GM23338 (cell line): ENCODE measurements at regions not wholly inside any gene's neighbourhood (a gene's known extent, or its start where the extent isn't known, plus 50 kb on each side); places are given as distances from the start of the nearest gene placed in this dataset.

Experiments used
- ATAC-seq: fragments of 200-7000 bp; cut with Tn5 transposase; 3 replicates; pipeline ENCODE4 v1.9.1; 2020
- DNase-seq: peaks from one replicate; pipeline ENCODE4 v3.0.0-alpha.2; 2015; ENCODE audit warnings: low spot score
- H2AFZ ChIP-seq: fragments of 200-600 bp; sonication (generic); 2 replicates; pipeline ENCODE4 v1.8.0; 2016; ENCODE audit warnings: antibody characterized with exemption, mild to moderate bottlenecking, moderate library complexity
- H3F3A ChIP-seq: fragments of 200-600 bp; sonication (generic); replicated peaks from 2 replicates; pipeline ENCODE4 v1.8.0; 2017; ENCODE audit warnings: antibody characterized with exemption, mixed run types, low read depth
- H3K27ac ChIP-seq: fragments of 200-600 bp; sonication (generic); 2 replicates; pipeline ENCODE4 v1.6.1; 2016; ENCODE audit warnings: low read depth
- H3K27me3 ChIP-seq: fragments of 200-600 bp; sonication (generic); 2 replicates; pipeline ENCODE4 v1.8.0; 2016; ENCODE audit warnings: mild to moderate bottlenecking, mixed run types, moderate library complexity; ENCODE audit not compliant: insufficient read depth
- H3K36me3 ChIP-seq: fragments of 200-600 bp; sonication (generic); 2 replicates; pipeline ENCODE4 v1.8.0; 2016; ENCODE audit warnings: mild to moderate bottlenecking; ENCODE audit not compliant: insufficient read depth
- H3K4me1 ChIP-seq: fragments of 200-600 bp; sonication (generic); 2 replicates; pipeline ENCODE4 v1.8.0; 2016; ENCODE audit warnings: mild to moderate bottlenecking, moderate library complexity; ENCODE audit not compliant: insufficient read depth
- H3K4me2 ChIP-seq: fragments of 200-600 bp; sonication (generic); 2 replicates; pipeline ENCODE4 v1.7.1; 2017; ENCODE audit warnings: mixed run types
- H3K4me3 ChIP-seq: fragments of 200-600 bp; sonication (generic); 2 replicates; pipeline ENCODE4 v1.6.1; 2016; ENCODE audit warnings: mixed run types
- H3K79me2 ChIP-seq: fragments of 200-600 bp; sonication (generic); replicated peaks from 2 replicates; pipeline ENCODE4 v1.8.0; 2017; ENCODE audit warnings: mild to moderate bottlenecking; ENCODE audit not compliant: insufficient read depth
- H3K9me2 ChIP-seq: fragments of 200-600 bp; sonication (generic); 2 replicates; pipeline ENCODE4 v1.8.0; 2017; ENCODE audit not compliant: insufficient read depth
- H4K20me1 ChIP-seq: fragments of 200-600 bp; sonication (generic); replicated peaks from 2 replicates; pipeline ENCODE4 v1.8.0; 2017; ENCODE audit warnings: mild to moderate bottlenecking; ENCODE audit not compliant: insufficient read depth
- H3K27ac Mint-ChIP-seq: 2 replicates; pipeline ENCODE4 v1.8.0; 2020; ENCODE audit warnings: inconsistent platforms, mild to moderate bottlenecking, moderate library complexity, mixed read lengths
- H3K27me3 Mint-ChIP-seq: 3 replicates; pipeline ENCODE4 v1.8.0; 2022; ENCODE audit warnings: low read depth, mild to moderate bottlenecking, moderate library complexity, mixed read lengths, inconsistent platforms; ENCODE audit not compliant: insufficient read depth, poor library complexity
- H3K36me3 Mint-ChIP-seq: 3 replicates; pipeline ENCODE4 v1.8.0; 2021; ENCODE audit warnings: low read depth, mild to moderate bottlenecking, inconsistent platforms, moderate library complexity, mixed read lengths
- H3K4me1 Mint-ChIP-seq: 3 replicates; pipeline ENCODE4 v1.8.0; 2020; ENCODE audit warnings: mild to moderate bottlenecking, inconsistent platforms, mixed read lengths
- H3K4me3 Mint-ChIP-seq: 3 replicates; pipeline ENCODE4 v1.8.0; 2021; ENCODE audit warnings: moderate library complexity, mild to moderate bottlenecking, inconsistent platforms, mixed read lengths
- H3K9me3 Mint-ChIP-seq: 3 replicates; pipeline ENCODE4 v1.8.0; 2020; ENCODE audit warnings: moderate library complexity, mild to moderate bottlenecking, inconsistent platforms, mixed read lengths
- CREB1 ChIP-seq: fragments of 250-450 bp; sonication (Bioruptor Pico); IDR thresholded peaks from 2 replicates; pipeline ENCODE4 v1.5.0; 2020; ENCODE audit warnings: low read depth, mild to moderate bottlenecking, moderate library complexity
- CTCF ChIP-seq, 2 experiments: fragments of 200-600 bp in 1 of 2; sonication (generic) in 1 of 2; conservative IDR thresholded peaks; 2 replicates each; pipeline versions ENCODE4 v1.5.1 to v1.6.1; 2016 to 2017; ENCODE audit warnings: antibody characterized with exemption in 2 of 2, low read depth in 2 of 2, mild to moderate bottlenecking in 2 of 2, moderate library complexity in 1 of 2
- EZH2 ChIP-seq: fragments of 200-600 bp; sonication (generic); IDR thresholded peaks from one replicate; pipeline ENCODE4 v1.8.0; 2017; ENCODE audit warnings: antibody characterized with exemption, mild to moderate bottlenecking, low read depth; ENCODE audit not compliant: unreplicated experiment
- EZH2phosphoT487 ChIP-seq: fragments of 200-600 bp; sonication (generic); IDR thresholded peaks from one replicate; pipeline ENCODE4 v1.8.1; 2018; ENCODE audit warnings: antibody characterized with exemption; ENCODE audit not compliant: unreplicated experiment
- JUNB ChIP-seq: IDR thresholded peaks from one replicate; pipeline ENCODE4 v1.6.1; 2016; ENCODE audit warnings: antibody characterized with exemption; ENCODE audit not compliant: unreplicated experiment
- POLR2AphosphoS5 ChIP-seq: IDR thresholded peaks from 2 replicates; pipeline ENCODE4 v1.6.1; 2016; ENCODE audit warnings: antibody characterized with exemption, low read depth
- STAT1 ChIP-seq: IDR thresholded peaks from one replicate; pipeline ENCODE4 v1.6.1; 2016; ENCODE audit warnings: antibody characterized with exemption; ENCODE audit not compliant: unreplicated experiment
- ZNF114 ChIP-seq: fragments of 250-450 bp; sonication (Bioruptor Pico); IDR thresholded peaks from 2 replicates; pipeline ENCODE4 v1.5.0; 2020; ENCODE audit warnings: mild to moderate bottlenecking, moderate library complexity
- ZNF331 ChIP-seq: fragments of 250-450 bp; sonication (Bioruptor Pico); IDR thresholded peaks from 2 replicates; pipeline ENCODE4 v1.5.0; 2020; ENCODE audit warnings: low read depth, mild to moderate bottlenecking, moderate library complexity
- TF ChIP-seq, protein P1 (sequence below): IDR thresholded peaks from 2 replicates; pipeline ENCODE4 v1.6.1; 2016; ENCODE audit warnings: antibody characterized with exemption
- TF ChIP-seq, protein P2 (sequence below): IDR thresholded peaks from one replicate; pipeline ENCODE4 v1.6.1; 2018; ENCODE audit warnings: antibody characterized with exemption; ENCODE audit not compliant: unreplicated experiment

DNA sequence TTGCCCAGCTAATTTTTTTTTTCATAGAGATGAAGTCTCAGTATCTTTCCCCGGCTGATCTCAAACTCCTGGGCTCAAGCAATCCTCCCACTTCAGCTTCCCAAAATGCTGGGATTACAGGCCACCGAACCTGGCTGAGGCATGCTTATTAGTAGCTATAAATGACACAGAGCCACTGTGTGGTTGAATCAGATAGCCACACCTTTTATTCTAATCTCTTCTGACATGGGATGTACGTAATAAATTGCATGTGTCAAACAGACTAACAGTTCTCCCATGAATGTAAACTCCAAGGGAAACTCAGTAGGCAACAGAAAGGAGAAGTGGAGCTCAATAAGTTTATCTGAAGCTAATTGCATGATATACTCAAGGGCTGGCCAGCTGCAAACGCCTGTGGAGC is 139.8 kb upstream of the VCX3A start:
- Mint-ChIP-seq H3K4me1 (peaks cover 4% of the 10 kb centered on the region; the same call in 1 of the 3 replicates), H3K4me3 (no peak overlapping the region), H3K9me3 (no peaks in the 10 kb centered on the region), H3K27ac (no peak overlapping the region), H3K27me3 (peaks cover 2% of the 10 kb centered on the region), H3K36me3 (no peaks in the 10 kb centered on the region; the same call in 2 of the 3 replicates)
- Histone ChIP-seq H3K4me1 (no peaks in the 10 kb centered on the region), H4K20me1 (no peaks in the 10 kb centered on the region), H3K4me3 (no peak overlapping the region), H3K79me2 (no peaks in the 10 kb centered on the region), H2AFZ (no peak overlapping the region), H3F3A (no peaks in the 10 kb centered on the region), H3K9me2 (no peaks in the 10 kb centered on the region), H3K27me3 (no peaks in the 10 kb centered on the region), H3K36me3 (no peaks in the 10 kb centered on the region), H3K27ac (no peak overlapping the region), H3K4me2 (no peak overlapping the region)
- no peak for ATAC-seq
- TF ChIP-seq CTCF (conservative IDR thresholded peaks at IDR 0.05; ENCODE audit: low read depth in 2 of 2) (no peak), CREB1 (no peak), ZNF331 (CRISPR knock-in tag) (no peak), EZH2 (no peak), STAT1 (no peak), ZNF114 (CRISPR knock-in tag) (no peak)
- TF ChIP-seq, protein P1, sequence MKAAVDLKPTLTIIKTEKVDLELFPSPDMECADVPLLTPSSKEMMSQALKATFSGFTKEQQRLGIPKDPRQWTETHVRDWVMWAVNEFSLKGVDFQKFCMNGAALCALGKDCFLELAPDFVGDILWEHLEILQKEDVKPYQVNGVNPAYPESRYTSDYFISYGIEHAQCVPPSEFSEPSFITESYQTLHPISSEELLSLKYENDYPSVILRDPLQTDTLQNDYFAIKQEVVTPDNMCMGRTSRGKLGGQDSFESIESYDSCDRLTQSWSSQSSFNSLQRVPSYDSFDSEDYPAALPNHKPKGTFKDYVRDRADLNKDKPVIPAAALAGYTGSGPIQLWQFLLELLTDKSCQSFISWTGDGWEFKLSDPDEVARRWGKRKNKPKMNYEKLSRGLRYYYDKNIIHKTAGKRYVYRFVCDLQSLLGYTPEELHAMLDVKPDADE: no peak
- DNase-seq: no peak

GRCh38 chrX:6667048-6667768 is 132.3 kb upstream of the VCX3A start:
- H3K79me2 ChIP-seq: no peaks in the 10 kb centered on the region
- DNase-seq (no peak), ATAC-seq (no peak)
- H3K4me1 ChIP-seq: no peaks in the 10 kb centered on the region
- H3K4me1 Mint-ChIP-seq: peaks cover 5% of the 10 kb centered on the region
- H3K4me3 Mint-ChIP-seq: no peak overlapping the region
- H3K36me3 ChIP-seq: no peaks in the 10 kb centered on the region
- H3K9me3 Mint-ChIP-seq: peaks cover 13% of the 10 kb centered on the region
- H3K27me3 ChIP-seq: no peaks in the 10 kb centered on the region
- H3K36me3 Mint-ChIP-seq: peaks cover 19% of the 10 kb centered on the region; the same call in 2 of the 3 replicates
- no peak overlapping the region for H3K4me2 ChIP-seq
- no peaks in the 10 kb centered on the region for H3F3A ChIP-seq
- H3K9me2 ChIP-seq: 0 out of 2 replicates have a peak, but pooled peaks cover 5% of the 10 kb centered on the region
- H3K27me3 Mint-ChIP-seq: peaks cover 2% of the 10 kb centered on the region
- no peak overlapping the region; the same call in 1 of the 2 replicates for H3K27ac Mint-ChIP-seq
- no peak overlapping the region for H3K27ac ChIP-seq
- H2AFZ ChIP-seq: no peak overlapping the region
- H3K4me3 ChIP-seq: no peak overlapping the region
- H4K20me1 ChIP-seq: no peaks in the 10 kb centered on the region
- TF ChIP-seq JUNB: no peak
- TF ChIP-seq CREB1: no peak
- TF ChIP-seq, protein P2, sequence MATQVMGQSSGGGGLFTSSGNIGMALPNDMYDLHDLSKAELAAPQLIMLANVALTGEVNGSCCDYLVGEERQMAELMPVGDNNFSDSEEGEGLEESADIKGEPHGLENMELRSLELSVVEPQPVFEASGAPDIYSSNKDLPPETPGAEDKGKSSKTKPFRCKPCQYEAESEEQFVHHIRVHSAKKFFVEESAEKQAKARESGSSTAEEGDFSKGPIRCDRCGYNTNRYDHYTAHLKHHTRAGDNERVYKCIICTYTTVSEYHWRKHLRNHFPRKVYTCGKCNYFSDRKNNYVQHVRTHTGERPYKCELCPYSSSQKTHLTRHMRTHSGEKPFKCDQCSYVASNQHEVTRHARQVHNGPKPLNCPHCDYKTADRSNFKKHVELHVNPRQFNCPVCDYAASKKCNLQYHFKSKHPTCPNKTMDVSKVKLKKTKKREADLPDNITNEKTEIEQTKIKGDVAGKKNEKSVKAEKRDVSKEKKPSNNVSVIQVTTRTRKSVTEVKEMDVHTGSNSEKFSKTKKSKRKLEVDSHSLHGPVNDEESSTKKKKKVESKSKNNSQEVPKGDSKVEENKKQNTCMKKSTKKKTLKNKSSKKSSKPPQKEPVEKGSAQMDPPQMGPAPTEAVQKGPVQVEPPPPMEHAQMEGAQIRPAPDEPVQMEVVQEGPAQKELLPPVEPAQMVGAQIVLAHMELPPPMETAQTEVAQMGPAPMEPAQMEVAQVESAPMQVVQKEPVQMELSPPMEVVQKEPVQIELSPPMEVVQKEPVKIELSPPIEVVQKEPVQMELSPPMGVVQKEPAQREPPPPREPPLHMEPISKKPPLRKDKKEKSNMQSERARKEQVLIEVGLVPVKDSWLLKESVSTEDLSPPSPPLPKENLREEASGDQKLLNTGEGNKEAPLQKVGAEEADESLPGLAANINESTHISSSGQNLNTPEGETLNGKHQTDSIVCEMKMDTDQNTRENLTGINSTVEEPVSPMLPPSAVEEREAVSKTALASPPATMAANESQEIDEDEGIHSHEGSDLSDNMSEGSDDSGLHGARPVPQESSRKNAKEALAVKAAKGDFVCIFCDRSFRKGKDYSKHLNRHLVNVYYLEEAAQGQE: no peak
- no peak for TF ChIP-seq ZNF114 (CRISPR knock-in tag)
- no peak for TF ChIP-seq EZH2
- no peak for TF ChIP-seq CTCF (conservative IDR thresholded peaks at IDR 0.05; ENCODE audit: low read depth in 2 of 2)
- no peak for TF ChIP-seq ZNF331 (CRISPR knock-in tag)
- TF ChIP-seq EZH2phosphoT487: no peak
- no peak for TF ChIP-seq POLR2AphosphoS5
